ENCODE measurements at regions not wholly inside any gene's neighbourhood (a gene's known extent, or its start where the extent isn't known, plus 50 kb on each side); places are given as distances from the start of the nearest gene placed in this dataset.

- TF ChIP-seq, protein P1, sequence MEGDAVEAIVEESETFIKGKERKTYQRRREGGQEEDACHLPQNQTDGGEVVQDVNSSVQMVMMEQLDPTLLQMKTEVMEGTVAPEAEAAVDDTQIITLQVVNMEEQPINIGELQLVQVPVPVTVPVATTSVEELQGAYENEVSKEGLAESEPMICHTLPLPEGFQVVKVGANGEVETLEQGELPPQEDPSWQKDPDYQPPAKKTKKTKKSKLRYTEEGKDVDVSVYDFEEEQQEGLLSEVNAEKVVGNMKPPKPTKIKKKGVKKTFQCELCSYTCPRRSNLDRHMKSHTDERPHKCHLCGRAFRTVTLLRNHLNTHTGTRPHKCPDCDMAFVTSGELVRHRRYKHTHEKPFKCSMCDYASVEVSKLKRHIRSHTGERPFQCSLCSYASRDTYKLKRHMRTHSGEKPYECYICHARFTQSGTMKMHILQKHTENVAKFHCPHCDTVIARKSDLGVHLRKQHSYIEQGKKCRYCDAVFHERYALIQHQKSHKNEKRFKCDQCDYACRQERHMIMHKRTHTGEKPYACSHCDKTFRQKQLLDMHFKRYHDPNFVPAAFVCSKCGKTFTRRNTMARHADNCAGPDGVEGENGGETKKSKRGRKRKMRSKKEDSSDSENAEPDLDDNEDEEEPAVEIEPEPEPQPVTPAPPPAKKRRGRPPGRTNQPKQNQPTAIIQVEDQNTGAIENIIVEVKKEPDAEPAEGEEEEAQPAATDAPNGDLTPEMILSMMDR (IDR thresholded peaks at IDR 0.05): no peak
- no peaks in the 10 kb centered on the region for H3K27me3 ChIP-seq
- no peak for FAIRE-seq
- no peak for DNase-seq
- 72 to 84% methylated on average over 3 of the region's 3 CpGs for WGBS, 2 donors
- no peaks in the 10 kb centered on the region for H3K9me3 ChIP-seq
- H3K27ac ChIP-seq: no peak overlapping the region
- H3K4me1 ChIP-seq: no peaks in the 10 kb centered on the region
- intact Hi-C loops (cut with DNase I): no loop called here
- H3K36me3 ChIP-seq: no peaks in the 10 kb centered on the region
- H3K4me3 ChIP-seq: no peak overlapping the region
- no peak for ATAC-seq
Observed at GRCh38 chr9:1723522-1724015, 291.6 kb upstream of the SMARCA2 start.

DNA sequence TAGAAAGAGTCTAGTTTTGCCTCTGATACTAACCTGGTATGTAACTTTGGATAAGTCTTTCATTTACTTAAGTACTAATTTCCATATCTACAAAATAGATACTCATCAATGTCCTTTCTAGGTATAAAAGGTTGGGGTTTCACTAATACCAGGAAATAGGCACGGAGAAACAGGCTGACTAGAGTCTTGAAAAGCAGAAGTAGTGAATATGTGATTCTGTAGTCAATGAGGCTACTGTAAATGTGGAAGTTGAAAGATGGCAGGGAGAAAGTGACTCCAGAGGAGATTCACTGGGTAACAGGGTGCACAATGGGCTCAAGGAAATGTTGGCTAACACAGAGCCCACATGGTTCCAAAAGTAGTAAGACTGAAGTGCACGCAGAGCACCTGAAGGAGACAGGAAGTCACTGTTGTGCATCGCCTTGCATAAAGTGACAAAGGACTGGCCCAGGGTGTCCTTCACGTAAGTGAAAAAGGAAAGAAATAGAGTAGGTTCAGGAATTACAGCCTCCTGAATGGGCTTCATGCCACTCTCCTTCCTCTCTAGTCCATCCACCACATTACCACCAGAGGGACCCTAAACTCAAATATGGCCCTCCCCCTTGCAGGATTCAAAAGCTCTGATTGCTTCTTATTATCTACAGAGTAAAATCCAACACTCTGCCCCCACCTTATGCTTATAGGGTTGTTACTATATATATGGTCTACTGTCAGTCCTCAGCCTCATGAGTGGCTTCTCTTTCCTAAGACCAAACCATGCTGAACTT, 288.0 kb upstream of the SMARCA2 start:
- 68 to 77% methylated on average over 4 of the region's 4 CpGs for WGBS, 2 donors
- no peak for DNase-seq

GRCh38 chr9:1729631-1730030, 285.5 kb upstream of the SMARCA2 start:
- WGBS, 2 donors: 19 to 21% methylated on average over 4 of the region's 4 CpGs
- TF ChIP-seq, protein P1 (IDR thresholded peaks at IDR 0.05): no peak
- Histone ChIP-seq H3K4me3 (no peak overlapping the region), H3K9me3 (no peaks in the 10 kb centered on the region), H3K36me3 (no peaks in the 10 kb centered on the region), H3K27me3 (no peaks in the 10 kb centered on the region), H3K27ac (no peak overlapping the region), H3K4me1 (no peaks in the 10 kb centered on the region)
- FAIRE-seq (no peak), DNase-seq (no peak), ATAC-seq (no peak)
- intact Hi-C loops (cut with DNase I): no loop called here

More for the DNA sequence above, 288.0 kb upstream of the SMARCA2 start:
- Histone ChIP-seq H3K4me3 (no peak overlapping the region), H3K27ac (no peak overlapping the region), H3K9me3 (no peaks in the 10 kb centered on the region), H3K4me1 (no peaks in the 10 kb centered on the region), H3K27me3 (no peaks in the 10 kb centered on the region), H3K36me3 (no peaks in the 10 kb centered on the region)
- intact Hi-C loops (cut with DNase I): no loop called here
- no peak for ATAC-seq
- TF ChIP-seq, protein P1 (IDR thresholded peaks at IDR 0.05): no peak
- FAIRE-seq: no peak

- Histone ChIP-seq H3K9me3 (no peaks in the 10 kb centered on the region), H3K4me3 (no peak overlapping the region), H3K27ac (no peak overlapping the region), H3K36me3 (no peaks in the 10 kb centered on the region), H3K4me1 (no peaks in the 10 kb centered on the region), H3K27me3 (no peaks in the 10 kb centered on the region)
- WGBS, 2 donors: 14 to 45% methylated on average over 4 of the region's 4 CpGs
- FAIRE-seq (no peak), ATAC-seq (no peak), DNase-seq (no peak)
- TF ChIP-seq, protein P1 (IDR thresholded peaks at IDR 0.05): no peak
- intact Hi-C loops (cut with DNase I): no loop called here
Observed at GRCh38 chr9:1732670-1733069, 282.5 kb upstream of the SMARCA2 start.

- WGBS, 2 donors: 55 to 62% methylated on average over 4 of the region's 4 CpGs
- H3K4me3 ChIP-seq: no peak overlapping the region
- no peaks in the 10 kb centered on the region for H3K4me1 ChIP-seq
- no peaks in the 10 kb centered on the region for H3K27me3 ChIP-seq
- no peak for FAIRE-seq
- no peak overlapping the region for H3K27ac ChIP-seq
- TF ChIP-seq, protein P1 (IDR thresholded peaks at IDR 0.05): no peak
- no peak for ATAC-seq
- DNase-seq: no peak
- H3K36me3 ChIP-seq: no peaks in the 10 kb centered on the region
- H3K9me3 ChIP-seq: no peaks in the 10 kb centered on the region
- intact Hi-C loops (cut with DNase I): no loop called here
Observed at GRCh38 chr9:1738511-1739100, 276.5 kb upstream of the SMARCA2 start.

Data from pancreas (tissue), 10 donors.